ENCODE measurements at regions not wholly inside any gene's neighbourhood (a gene's known extent, or its start where the extent isn't known, plus 50 kb on each side); places are given as distances from the start of the nearest gene placed in this dataset.

GRCh38 chr4:17093481-17093880 is 195.0 kb upstream of the LDB2 start:
- ChIA-PET POLR2A (no interaction called here), CTCF (interaction anchor here (1.0 kb wide), 1 partner anchor 19 kb away, joined by 3 read pairs; no protein-coding TSS in a partner anchor)
- dilution Hi-C loops (cut with MboI; ENCODE audit: extremely low pct_ligation_motif_present, low sequenced_read_pairs) (no loop called here), intact Hi-C loops (cut with micrococcal nuclease) (no loop called here)
- Histone ChIP-seq H3K27ac (ENCODE audit: insufficient read depth, low read depth, low read length) (no peak overlapping the region), H2AFZ (ENCODE audit: low read depth, low read length) (no peak overlapping the region), H3K36me3 (ENCODE audit: control insufficient read depth in 2 of 2, extremely low read depth in 1 of 2, insufficient read depth in 2 of 2, low read length in 2 of 2) (no peaks in the 10 kb centered on the region), H3K4me3 (replicated peaks in 1 of 3; ENCODE audit: insufficient read depth in 1 of 3, low read depth in 1 of 3, low read length in 3 of 3) (no peak overlapping the region), H3K9me3 (replicated peaks; ENCODE audit: control insufficient read depth, insufficient read depth, low read length) (no peaks in the 10 kb centered on the region), H3K4me2 (ENCODE audit: insufficient read depth, low read length) (no peak overlapping the region), H4K20me1 (replicated peaks; ENCODE audit: control insufficient read depth, extremely low read depth, insufficient read depth, low read length) (no peaks in the 10 kb centered on the region), H3K9ac (replicated peaks; ENCODE audit: extremely low read depth, insufficient read depth, low read length) (no peak overlapping the region), H3K4me1 (ENCODE audit: control insufficient read depth, extremely low read depth, insufficient read depth, low read length) (no peaks in the 10 kb centered on the region), H3K79me2 (ENCODE audit: control insufficient read depth, insufficient read depth, low read length) (no peaks in the 10 kb centered on the region), H3K9me1 (replicated peaks; ENCODE audit: control insufficient read depth, extremely low read depth, insufficient read depth, low read length) (no peaks in the 10 kb centered on the region), H3K27me3 (ENCODE audit: control insufficient read depth in 2 of 2, insufficient read depth in 2 of 2, low read length in 2 of 2) (peaks cover 0 to 9% of the 10 kb centered on the region in 2 experiments)
- DNase-seq (ENCODE audit: low read depth, low spot score), result no peak
- TF ChIP-seq JUN (IDR thresholded peaks at IDR 0.05; ENCODE audit: borderline replicate concordance, insufficient read depth, insufficient read length, low read depth) (no peak), FOS (IDR thresholded peaks at IDR 0.05; ENCODE audit: borderline replicate concordance, insufficient read depth, low read length) (no peak), MYC (IDR thresholded peaks at IDR 0.05; ENCODE audit: low read depth, low read length) (no peak), POLR2A (IDR thresholded peaks at IDR 0.05; ENCODE audit: low read depth, low read length) (no peak), CTCF (IDR thresholded peaks at IDR 0.05; ENCODE audit: extremely low read depth in 1 of 2, insufficient read depth in 1 of 2, low read depth in 1 of 2, low read length in 2 of 2) (no peak), GATA2 (IDR thresholded peaks at IDR 0.05; ENCODE audit: insufficient read depth, insufficient read length, low read depth, low read length) (no peak), EZH2 (IDR thresholded peaks at IDR 0.05; ENCODE audit: borderline replicate concordance, low read depth, low read length, severe bottlenecking) (no peak), POLR2AphosphoS5 (IDR thresholded peaks at IDR 0.05; ENCODE audit: insufficient read depth, low read depth, low read length) (no peak), MAX (IDR thresholded peaks at IDR 0.05; ENCODE audit: insufficient read depth, insufficient read length) (no peak)
- no TSS peak for BruUV-seq (replicated peaks)
- FAIRE-seq, result no peak
